NB4 (cell line): ENCODE measurements at regions not wholly inside any gene's neighbourhood (a gene's known extent, or its start where the extent isn't known, plus 50 kb on each side); places are given as distances from the start of the nearest gene placed in this dataset.

ENCODE experiments used
- DNase-seq: peaks from one replicate; pipeline ENCODE4 v3.0.0; 2010; ENCODE audit warnings: low read depth
- H3K4me3 ChIP-seq: one replicate; pipeline ENCODE4 v1.5.1; 2011; ENCODE audit warnings: mild to moderate bottlenecking, low read depth, low read length, moderate library complexity
- MYC ChIP-seq: IDR thresholded peaks from 2 replicates; pipeline ENCODE4 v1.6.1; 2011; ENCODE audit warnings: low read depth, low read length
- POLR2A ChIP-seq: IDR thresholded peaks from 2 replicates; pipeline ENCODE4 v1.6.1; 2011; ENCODE audit warnings: mild to moderate bottlenecking; ENCODE audit not compliant: insufficient read length; ENCODE audit errors: extremely low read depth
- TF ChIP-seq, protein P1 (sequence below): IDR thresholded peaks from one replicate; pipeline ENCODE4 v1.5.1; 2012; ENCODE audit warnings: low read depth, low read length
- TF ChIP-seq, protein P2 (sequence below): IDR thresholded peaks from 2 replicates; pipeline ENCODE4 v1.6.1; 2011; ENCODE audit warnings: low read depth, low read length

DNA sequence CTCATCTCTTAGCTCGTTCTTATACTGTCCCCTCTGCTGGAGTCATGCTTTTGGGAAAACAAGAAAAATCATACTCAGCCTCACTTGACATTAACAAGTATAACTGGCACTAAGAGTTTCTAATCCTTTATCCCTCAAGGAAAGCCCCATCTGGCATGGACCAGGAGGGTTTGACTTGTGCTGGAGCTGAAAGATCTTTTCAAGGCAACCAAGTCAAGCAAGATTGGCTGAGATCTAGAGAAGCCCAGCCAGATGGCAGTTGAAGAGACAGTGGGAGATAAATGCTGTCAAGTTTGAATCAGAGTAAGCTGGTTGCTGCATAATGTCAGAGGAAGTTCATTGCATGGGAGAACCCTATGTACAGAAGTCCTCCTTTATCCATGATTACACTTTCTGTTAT lies 336.5 kb upstream of the LRP1B start:
- H3K4me3 ChIP-seq, result no peak overlapping the region
- TF ChIP-seq, protein P1, sequence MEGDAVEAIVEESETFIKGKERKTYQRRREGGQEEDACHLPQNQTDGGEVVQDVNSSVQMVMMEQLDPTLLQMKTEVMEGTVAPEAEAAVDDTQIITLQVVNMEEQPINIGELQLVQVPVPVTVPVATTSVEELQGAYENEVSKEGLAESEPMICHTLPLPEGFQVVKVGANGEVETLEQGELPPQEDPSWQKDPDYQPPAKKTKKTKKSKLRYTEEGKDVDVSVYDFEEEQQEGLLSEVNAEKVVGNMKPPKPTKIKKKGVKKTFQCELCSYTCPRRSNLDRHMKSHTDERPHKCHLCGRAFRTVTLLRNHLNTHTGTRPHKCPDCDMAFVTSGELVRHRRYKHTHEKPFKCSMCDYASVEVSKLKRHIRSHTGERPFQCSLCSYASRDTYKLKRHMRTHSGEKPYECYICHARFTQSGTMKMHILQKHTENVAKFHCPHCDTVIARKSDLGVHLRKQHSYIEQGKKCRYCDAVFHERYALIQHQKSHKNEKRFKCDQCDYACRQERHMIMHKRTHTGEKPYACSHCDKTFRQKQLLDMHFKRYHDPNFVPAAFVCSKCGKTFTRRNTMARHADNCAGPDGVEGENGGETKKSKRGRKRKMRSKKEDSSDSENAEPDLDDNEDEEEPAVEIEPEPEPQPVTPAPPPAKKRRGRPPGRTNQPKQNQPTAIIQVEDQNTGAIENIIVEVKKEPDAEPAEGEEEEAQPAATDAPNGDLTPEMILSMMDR, result no peak
- TF ChIP-seq POLR2A, result no peak
- no peak for TF ChIP-seq MYC
- TF ChIP-seq, protein P2, sequence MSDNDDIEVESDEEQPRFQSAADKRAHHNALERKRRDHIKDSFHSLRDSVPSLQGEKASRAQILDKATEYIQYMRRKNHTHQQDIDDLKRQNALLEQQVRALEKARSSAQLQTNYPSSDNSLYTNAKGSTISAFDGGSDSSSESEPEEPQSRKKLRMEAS, result no peak
- no peak for DNase-seq

DNA sequence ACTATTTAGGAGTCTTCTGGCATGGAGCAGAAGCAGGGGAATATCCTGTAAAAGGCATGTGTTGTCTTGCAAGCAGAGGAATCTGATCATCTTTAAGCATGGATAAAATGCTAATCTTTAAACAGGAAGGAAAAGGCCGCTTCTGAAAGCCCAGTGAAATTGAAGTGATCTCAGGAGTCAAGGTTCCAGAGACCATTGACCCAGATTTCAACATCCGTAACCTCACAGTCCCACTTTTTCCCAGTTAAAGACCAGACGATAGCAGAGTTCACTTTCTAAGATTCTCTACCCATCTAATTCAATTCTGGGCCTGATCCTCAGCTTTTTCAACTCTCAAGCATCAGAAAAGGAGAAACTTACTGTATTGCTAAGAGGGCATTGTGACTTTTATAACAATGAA lies 332.2 kb upstream of the LRP1B start:
- TF ChIP-seq, protein P2, result no peak
- TF ChIP-seq, protein P1, result no peak
- TF ChIP-seq MYC, result no peak
- TF ChIP-seq POLR2A, result no peak
- H3K4me3 ChIP-seq, result no peak overlapping the region
- DNase-seq, result no peak

DNA sequence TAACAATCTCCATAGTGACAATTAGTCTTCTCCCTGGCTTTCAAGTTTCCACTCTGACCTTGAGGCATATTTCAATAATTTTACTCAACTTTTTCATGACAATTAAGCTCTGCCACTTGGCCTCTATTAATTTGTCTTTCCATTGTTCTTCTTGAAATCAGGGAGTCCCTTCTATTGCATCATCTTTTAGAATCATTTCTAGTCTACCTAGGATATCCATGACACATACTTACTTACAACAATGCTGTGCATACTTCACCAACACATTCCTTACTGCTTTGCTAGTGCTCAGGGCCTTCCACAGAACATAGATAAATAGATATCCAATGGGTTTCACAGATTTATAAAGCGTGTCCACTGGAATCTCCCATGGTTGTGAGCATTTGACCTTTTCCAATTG lies 331.5 kb upstream of the LRP1B start:
- TF ChIP-seq POLR2A (no peak), MYC (no peak)
- TF ChIP-seq, protein P2, result no peak
- TF ChIP-seq, protein P1, result no peak
- no peak overlapping the region for H3K4me3 ChIP-seq
- DNase-seq, result no peak

DNA sequence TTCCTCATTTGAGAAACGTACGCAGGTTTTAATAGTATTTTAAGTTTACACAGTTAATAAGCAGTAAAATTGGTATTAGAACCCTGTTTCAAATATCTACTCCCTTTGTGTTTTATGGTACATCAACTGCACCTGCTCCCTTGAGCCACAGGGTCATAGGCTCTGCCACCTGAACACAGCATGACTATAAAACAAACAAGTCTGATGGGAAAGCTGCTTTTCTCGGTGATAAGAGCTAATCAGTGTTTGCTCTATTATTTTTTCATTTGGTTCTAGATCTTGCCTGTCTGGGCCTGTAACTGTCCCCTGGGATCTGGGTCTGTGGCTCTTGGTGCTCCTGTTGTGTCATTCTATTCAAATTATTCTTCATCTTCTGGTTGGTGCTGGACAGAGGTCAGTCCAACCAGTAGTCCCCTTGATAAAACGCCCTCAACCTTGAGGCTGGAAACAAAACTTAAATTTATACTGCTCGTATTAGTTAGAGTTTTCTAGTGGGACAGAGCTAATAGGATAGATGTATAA lies 314.8 kb upstream of the LRP1B start:
- no peak overlapping the region for H3K4me3 ChIP-seq
- no peak for DNase-seq
- no peak for TF ChIP-seq POLR2A
- TF ChIP-seq, protein P2, result no peak
- TF ChIP-seq, protein P1, result no peak
- no peak for TF ChIP-seq MYC

DNA sequence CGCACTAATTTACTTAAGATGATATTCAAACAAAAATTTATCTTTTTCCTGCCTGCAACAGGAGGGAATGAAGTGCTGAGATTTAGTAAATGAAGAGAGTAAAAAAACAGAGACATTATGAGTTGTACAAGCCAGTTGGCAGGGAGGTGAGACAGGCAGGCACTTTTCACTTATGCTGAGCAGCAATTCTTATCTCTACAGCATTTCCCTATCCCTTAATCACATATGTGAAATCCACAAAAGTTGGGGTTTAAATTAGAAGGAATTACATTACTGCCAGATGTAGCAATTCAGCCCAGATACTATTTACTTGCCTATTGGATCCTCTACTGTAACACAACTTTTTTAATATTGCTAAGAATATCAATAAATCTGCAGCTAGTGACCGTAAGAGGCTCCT lies 314.2 kb upstream of the LRP1B start:
- no peak overlapping the region for H3K4me3 ChIP-seq
- DNase-seq, result no peak
- TF ChIP-seq, protein P1, result no peak
- TF ChIP-seq, protein P2, result no peak
- TF ChIP-seq POLR2A (no peak), MYC (no peak)
